GM21786 (cell line): ENCODE measurements at regions not wholly inside any gene's neighbourhood (a gene's known extent, or its start where the extent isn't known, plus 50 kb on each side); places are given as distances from the start of the nearest gene placed in this dataset.

Experiments
- ATAC-seq: cut with Tn5 transposase; IDR thresholded peaks from one replicate; pipeline ENCODE4 v1.9.1; 2021; ENCODE audit not compliant: unreplicated experiment

DNA sequence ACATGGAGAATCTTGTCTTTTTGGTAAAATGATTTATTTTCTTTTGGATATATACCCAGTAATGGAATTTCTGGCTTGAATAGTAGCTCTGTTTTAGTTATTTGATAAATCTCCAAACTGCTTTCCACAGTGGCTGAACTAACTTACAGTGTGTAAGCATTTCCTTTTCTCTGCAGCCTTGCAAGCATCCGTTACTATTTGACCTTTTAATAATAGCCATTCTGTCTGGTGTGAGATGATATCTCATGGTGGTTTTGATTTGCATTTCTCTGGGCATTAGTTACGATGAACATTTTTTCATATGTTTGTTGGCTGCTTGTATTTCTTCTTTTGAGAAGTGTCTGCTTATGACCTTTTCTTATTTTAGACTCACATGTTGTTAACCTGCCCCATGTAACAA is 190.2 kb downstream of the GALR1 start:
- no peak for ATAC-seq

DNA sequence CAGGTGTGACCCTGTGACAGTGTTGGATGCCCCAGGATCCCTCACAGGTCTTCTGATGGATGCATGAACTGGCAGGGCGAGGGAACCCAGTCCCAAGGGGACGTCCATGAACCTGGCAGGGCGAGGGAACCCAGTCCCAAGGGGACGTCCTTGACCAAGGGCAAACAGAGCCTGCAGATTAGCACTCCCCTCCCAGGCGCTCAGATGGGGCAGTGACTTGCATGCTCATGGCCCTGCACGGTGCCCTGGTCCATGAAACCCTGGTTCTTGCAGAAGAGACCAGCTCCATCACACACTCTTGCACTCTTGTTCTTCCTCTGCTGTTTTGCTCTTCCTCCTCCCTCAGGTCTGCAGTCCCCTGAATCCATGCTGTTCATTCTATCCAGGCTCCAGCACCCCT is 192.7 kb downstream of the GALR1 start:
- ATAC-seq, result no peak

GRCh38 chr18:77444385-77444784 is 194.7 kb downstream of the GALR1 start:
- ATAC-seq, result no peak

DNA sequence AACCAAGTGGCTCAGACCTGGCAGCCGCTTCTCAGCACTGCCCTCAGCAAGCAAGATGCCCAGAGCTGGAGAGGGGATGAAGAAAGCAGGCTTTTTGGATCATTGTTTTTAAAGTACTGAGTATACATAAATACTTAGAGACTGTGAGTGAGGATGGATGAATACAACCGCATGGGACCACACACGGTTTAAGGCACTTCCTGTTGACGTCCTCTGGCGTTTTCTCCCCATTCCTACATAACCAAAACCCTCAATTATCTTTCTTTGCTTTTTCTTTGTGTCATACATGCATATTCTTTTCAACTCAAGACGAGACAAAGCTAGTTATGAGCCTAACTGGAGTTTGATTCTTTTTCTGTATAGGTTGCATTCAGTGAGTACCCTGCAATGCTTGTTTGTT is 198.4 kb downstream of the GALR1 start:
- no peak for ATAC-seq

DNA sequence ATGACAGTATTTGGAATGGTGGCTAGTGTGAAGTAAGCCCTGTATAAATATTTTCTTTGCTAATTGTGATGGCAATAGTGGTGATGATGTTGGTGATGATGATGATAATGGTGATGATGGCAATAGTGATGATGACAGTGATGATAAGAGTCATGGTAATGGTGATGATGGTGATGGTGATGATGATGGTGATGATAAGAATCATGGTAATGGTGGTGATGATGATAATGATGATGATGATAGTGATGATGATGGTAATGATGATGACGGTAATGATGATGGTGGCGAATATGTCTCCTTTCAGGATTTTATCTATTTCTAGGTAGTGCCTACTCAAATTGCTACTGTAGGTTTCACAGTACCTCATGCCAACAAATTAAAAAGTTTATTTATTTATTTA is 205.4 kb downstream of the GALR1 start:
- ATAC-seq, result no peak

GRCh38 chr18:77457681-77458080 is 208.0 kb downstream of the GALR1 start:
- no peak for ATAC-seq

GRCh38 chr18:77461062-77461688 is 211.5 kb downstream of the GALR1 start:
- no peak for ATAC-seq

- ATAC-seq, result no peak
Measured at GRCh38 chr18:77464917-77465316, 215.3 kb downstream of the GALR1 start.

DNA sequence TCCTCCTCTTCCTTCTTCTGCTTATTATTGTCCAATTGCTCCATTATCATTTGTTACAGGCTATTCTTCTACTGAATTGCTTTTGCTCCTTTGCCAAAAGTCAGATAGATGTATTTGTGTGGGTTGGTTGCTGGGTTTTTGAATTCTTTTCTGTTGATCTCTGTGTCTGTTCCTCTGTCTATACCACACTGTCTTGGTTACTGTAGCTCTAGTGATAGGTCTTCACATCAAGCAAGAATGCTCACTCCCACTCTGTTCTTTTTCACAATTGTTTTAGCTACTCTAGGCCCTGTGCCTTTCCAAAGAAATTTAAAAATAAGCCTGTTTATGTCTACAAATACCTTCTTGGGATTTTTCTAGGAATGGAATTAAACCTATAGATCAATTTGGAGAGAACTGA is 217.2 kb downstream of the GALR1 start:
- ATAC-seq, result no peak

GRCh38 chr18:77469131-77469530 is 219.5 kb downstream of the GALR1 start:
- ATAC-seq, result no peak

- no peak for ATAC-seq
Measured at GRCh38 chr18:77470569-77471413, 221.1 kb downstream of the GALR1 start.

- no peak for ATAC-seq
Measured at GRCh38 chr18:77472509-77472908, 222.9 kb downstream of the GALR1 start.

- no peak for ATAC-seq
Measured at GRCh38 chr18:77478646-77479442, 229.2 kb downstream of the GALR1 start.

DNA sequence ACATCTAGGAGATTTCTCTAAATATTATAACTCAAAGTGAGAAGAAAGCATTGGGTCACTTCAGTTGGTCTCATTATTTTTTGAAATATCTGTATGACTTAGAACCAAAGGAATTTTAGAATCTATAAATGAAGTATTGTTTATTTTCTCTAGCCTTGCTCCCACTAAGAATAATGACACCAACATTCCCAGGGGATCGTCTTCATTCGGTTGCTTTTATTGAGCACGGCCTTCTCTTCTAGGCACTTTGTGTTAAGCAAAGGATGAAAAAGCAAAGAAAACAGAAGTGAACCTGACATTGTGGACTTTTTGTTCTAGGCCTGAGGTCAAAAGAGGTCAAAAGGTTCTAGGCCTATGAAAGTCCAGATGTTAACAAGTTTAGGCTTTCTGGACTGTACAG is 231.9 kb downstream of the GALR1 start:
- no peak for ATAC-seq

- ATAC-seq, result no peak
Measured at GRCh38 chr18:77482190-77483085, 232.8 kb downstream of the GALR1 start.

DNA sequence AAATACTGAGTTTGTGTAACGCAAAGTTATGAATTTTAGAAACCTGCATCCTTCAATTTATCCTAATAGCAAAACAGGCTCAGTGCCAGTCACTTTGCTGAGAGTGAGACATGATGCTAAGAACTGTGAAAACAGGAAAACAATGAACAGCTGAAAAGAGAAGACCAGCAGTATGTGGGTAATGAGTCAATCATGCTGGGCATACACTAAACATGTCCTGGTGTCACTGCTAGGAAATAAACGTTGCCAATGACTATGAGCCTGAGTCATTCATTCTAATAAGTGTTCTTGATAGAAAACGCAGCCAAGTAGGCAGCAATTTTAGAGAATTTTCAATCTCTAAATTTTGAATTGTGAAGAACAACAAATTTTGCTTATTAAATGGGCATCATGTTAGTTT is 237.3 kb downstream of the GALR1 start:
- ATAC-seq, result no peak

DNA sequence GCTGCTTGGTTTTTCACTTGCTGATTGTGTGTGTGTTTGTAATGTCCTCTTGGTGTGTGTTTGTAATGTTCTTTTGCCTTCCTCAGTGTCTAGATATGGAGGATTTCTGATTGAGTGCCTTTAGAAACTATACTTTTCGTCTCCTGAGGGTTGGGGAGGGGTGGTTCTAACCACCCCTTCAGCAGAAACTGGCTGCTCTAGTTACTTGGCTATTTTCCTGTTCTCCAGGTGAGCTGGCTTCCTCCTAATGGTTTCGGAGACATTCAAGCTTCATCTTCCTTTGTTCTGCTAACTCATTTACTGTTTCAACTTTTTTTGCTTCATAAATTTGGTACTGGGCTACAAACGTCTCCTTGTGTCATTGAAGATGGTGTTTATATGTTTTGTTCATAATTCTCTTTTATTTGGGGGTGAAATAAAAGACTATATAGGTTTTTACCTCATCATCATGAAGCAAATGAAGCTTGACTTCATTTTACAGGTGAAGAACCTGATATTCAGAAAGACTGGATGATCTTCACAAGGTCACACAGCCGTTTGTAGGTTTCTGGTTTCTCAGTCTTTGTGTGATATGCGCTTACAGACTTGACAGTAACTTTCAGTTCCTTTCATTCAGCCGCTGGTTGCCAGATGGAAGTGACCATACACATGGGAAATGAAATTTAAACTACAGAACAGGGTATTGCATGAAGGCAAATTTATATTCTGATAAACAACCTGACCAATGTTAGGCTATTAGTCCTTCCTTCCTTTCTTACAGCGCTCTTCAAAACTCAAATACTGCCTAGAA is 238.5 kb downstream of the GALR1 start:
- peak; percentile 55 for ATAC-seq

DNA sequence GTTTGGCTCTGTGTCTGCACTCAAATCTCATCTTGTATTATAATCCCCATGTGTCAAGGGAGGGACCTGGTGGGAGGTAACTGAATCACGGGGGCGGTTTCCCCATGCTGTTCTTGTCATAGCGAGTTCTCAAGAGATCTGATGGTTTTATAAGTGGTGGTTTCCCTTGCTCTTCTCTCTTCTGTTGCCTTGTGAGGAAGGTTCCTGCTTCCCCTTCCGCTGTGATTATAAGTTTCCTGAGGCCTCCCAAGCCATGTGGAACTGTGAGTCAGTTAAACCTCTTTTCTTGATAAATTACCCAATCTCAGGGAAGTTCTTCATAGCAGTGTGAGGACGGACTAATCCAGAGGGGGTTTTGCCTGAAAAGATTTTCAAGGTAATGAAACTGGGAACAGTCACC is 245.4 kb downstream of the GALR1 start:
- ATAC-seq, result no peak

- ATAC-seq, result peak; percentile 69
Measured at GRCh38 chr18:77495982-77496690, 246.5 kb downstream of the GALR1 start.
